ENCODE measurements at regions not wholly inside any gene's neighbourhood (a gene's known extent, or its start where the extent isn't known, plus 50 kb on each side); places are given as distances from the start of the nearest gene placed in this dataset.

DNA sequence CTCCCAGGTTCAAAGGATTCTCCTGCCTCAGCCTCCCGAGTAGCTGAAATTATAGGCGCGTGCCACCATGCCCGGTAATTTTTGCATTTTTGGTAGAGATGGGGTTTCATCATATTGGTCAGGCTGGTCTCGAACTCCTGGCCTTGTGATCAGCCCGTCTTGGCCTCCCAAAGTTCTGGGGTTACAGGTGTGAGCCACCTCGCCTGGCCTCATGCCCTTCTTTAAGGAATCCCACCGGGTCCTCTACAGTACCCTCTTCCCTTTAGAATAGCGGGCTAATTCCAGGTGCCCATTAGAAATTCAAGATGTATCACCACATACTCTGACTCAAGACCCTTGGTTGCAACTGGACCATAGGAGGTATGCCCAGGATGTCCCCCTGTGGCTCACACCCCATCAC is 74.2 kb upstream of the ZNF536 start:
- H3K4me1 ChIP-seq (ENCODE audit: control insufficient read depth, insufficient read depth, low read length), result no peaks in the 10 kb centered on the region
- no peak overlapping the region for H3K9ac ChIP-seq (ENCODE audit: control insufficient read depth, insufficient read depth, low read length)
- H3K36me3 ChIP-seq (ENCODE audit: control insufficient read depth in 2 of 2, insufficient read depth in 2 of 2, low read length in 1 of 2), result no peaks in the 10 kb centered on the region
- POLR2A ChIA-PET, result no interaction called here
- H3K9me3 ChIP-seq (replicated peaks; ENCODE audit: control insufficient read depth, insufficient read depth, low read length), result no peaks in the 10 kb centered on the region
- ATAC-seq (no peak), DNase-seq (ENCODE audit: low read depth, low spot score) (no peak), FAIRE-seq (no peak)
- CTCF ChIA-PET, result no interaction called here
- in situ Hi-C loops (cut with MboI), result no loop called here
- no peak overlapping the region for H3K4me2 ChIP-seq (ENCODE audit: control insufficient read depth, insufficient read depth)
- 28% methylated on average over 9 of the region's 9 CpGs for WGBS (ENCODE audit: insufficient coverage, insufficient replicate concordance, low lambda C conversion rate, missing lambda C conversion rate)
- SMC1A ChIA-PET (ENCODE audit: uncharacterized antibody, unreplicated experiment), result no interaction called here
- intact Hi-C loops (cut with micrococcal nuclease; ENCODE audit: unreplicated experiment), result no loop called here
- RAD21 ChIA-PET (ENCODE audit: unreplicated experiment), result no interaction called here
- BruUV-seq (replicated peaks), result no TSS peak
- no peaks in the 10 kb centered on the region for H3K27me3 ChIP-seq (replicated peaks in 1 of 2; ENCODE audit: control insufficient read depth in 2 of 2, insufficient read depth in 2 of 2, low read length in 1 of 2)
- no peak overlapping the region for H3K27ac ChIP-seq (ENCODE audit: control insufficient read depth, insufficient read depth)
- H3K4me3 ChIP-seq, result no peak overlapping the region
- H2AFZ ChIP-seq (ENCODE audit: control insufficient read depth, low read depth, low read length), result no peak overlapping the region
- no peaks in the 10 kb centered on the region for H3K79me2 ChIP-seq (ENCODE audit: control insufficient read depth, insufficient read depth, low read length)
- H4K20me1 ChIP-seq (ENCODE audit: control insufficient read depth, insufficient read depth), result no peaks in the 10 kb centered on the region
- TF ChIP-seq SP1 (IDR thresholded peaks at IDR 0.05; ENCODE audit: low read depth, low read length) (no peak), RAD21 (IDR thresholded peaks at IDR 0.05; ENCODE audit: insufficient read depth, low read depth, low read length) (no peak), HDGF (IDR thresholded peaks at IDR 0.05) (no peak), IRF4 (IDR thresholded peaks at IDR 0.05; ENCODE audit: low read depth, low read length) (no peak), SUZ12 (IDR thresholded peaks at IDR 0.05; ENCODE audit: unreplicated experiment) (no peak), BHLHE40 (IDR thresholded peaks at IDR 0.05; ENCODE audit: borderline replicate concordance in 1 of 2, low read depth in 2 of 2, low read length in 1 of 2) (no peak), SIX5 (IDR thresholded peaks at IDR 0.05; ENCODE audit: low read depth, low read length, severe bottlenecking) (no peak), WRNIP1 (IDR thresholded peaks at IDR 0.05; ENCODE audit: borderline replicate concordance, low read depth, low read length) (no peak), SMARCA5 (IDR thresholded peaks at IDR 0.05) (no peak), JUNB (IDR thresholded peaks at IDR 0.05) (no peak), HCFC1 (IDR thresholded peaks at IDR 0.05; ENCODE audit: low read length) (no peak), MTA2 (IDR thresholded peaks at IDR 0.05; ENCODE audit: low read depth) (no peak)
- TF ChIP-seq, protein P1, sequence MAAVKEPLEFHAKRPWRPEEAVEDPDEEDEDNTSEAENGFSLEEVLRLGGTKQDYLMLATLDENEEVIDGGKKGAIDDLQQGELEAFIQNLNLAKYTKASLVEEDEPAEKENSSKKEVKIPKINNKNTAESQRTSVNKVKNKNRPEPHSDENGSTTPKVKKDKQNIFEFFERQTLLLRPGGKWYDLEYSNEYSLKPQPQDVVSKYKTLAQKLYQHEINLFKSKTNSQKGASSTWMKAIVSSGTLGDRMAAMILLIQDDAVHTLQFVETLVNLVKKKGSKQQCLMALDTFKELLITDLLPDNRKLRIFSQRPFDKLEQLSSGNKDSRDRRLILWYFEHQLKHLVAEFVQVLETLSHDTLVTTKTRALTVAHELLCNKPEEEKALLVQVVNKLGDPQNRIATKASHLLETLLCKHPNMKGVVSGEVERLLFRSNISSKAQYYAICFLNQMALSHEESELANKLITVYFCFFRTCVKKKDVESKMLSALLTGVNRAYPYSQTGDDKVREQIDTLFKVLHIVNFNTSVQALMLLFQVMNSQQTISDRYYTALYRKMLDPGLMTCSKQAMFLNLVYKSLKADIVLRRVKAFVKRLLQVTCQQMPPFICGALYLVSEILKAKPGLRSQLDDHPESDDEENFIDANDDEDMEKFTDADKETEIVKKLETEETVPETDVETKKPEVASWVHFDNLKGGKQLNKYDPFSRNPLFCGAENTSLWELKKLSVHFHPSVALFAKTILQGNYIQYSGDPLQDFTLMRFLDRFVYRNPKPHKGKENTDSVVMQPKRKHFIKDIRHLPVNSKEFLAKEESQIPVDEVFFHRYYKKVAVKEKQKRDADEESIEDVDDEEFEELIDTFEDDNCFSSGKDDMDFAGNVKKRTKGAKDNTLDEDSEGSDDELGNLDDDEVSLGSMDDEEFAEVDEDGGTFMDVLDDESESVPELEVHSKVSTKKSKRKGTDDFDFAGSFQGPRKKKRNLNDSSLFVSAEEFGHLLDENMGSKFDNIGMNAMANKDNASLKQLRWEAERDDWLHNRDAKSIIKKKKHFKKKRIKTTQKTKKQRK (IDR thresholded peaks at IDR 0.05; ENCODE audit: low read depth, low read length), result no peak
- TF ChIP-seq, protein P2, sequence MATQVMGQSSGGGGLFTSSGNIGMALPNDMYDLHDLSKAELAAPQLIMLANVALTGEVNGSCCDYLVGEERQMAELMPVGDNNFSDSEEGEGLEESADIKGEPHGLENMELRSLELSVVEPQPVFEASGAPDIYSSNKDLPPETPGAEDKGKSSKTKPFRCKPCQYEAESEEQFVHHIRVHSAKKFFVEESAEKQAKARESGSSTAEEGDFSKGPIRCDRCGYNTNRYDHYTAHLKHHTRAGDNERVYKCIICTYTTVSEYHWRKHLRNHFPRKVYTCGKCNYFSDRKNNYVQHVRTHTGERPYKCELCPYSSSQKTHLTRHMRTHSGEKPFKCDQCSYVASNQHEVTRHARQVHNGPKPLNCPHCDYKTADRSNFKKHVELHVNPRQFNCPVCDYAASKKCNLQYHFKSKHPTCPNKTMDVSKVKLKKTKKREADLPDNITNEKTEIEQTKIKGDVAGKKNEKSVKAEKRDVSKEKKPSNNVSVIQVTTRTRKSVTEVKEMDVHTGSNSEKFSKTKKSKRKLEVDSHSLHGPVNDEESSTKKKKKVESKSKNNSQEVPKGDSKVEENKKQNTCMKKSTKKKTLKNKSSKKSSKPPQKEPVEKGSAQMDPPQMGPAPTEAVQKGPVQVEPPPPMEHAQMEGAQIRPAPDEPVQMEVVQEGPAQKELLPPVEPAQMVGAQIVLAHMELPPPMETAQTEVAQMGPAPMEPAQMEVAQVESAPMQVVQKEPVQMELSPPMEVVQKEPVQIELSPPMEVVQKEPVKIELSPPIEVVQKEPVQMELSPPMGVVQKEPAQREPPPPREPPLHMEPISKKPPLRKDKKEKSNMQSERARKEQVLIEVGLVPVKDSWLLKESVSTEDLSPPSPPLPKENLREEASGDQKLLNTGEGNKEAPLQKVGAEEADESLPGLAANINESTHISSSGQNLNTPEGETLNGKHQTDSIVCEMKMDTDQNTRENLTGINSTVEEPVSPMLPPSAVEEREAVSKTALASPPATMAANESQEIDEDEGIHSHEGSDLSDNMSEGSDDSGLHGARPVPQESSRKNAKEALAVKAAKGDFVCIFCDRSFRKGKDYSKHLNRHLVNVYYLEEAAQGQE (IDR thresholded peaks at IDR 0.05; ENCODE audit: low read depth, low read length), result no peak
- TF ChIP-seq, protein P3, sequence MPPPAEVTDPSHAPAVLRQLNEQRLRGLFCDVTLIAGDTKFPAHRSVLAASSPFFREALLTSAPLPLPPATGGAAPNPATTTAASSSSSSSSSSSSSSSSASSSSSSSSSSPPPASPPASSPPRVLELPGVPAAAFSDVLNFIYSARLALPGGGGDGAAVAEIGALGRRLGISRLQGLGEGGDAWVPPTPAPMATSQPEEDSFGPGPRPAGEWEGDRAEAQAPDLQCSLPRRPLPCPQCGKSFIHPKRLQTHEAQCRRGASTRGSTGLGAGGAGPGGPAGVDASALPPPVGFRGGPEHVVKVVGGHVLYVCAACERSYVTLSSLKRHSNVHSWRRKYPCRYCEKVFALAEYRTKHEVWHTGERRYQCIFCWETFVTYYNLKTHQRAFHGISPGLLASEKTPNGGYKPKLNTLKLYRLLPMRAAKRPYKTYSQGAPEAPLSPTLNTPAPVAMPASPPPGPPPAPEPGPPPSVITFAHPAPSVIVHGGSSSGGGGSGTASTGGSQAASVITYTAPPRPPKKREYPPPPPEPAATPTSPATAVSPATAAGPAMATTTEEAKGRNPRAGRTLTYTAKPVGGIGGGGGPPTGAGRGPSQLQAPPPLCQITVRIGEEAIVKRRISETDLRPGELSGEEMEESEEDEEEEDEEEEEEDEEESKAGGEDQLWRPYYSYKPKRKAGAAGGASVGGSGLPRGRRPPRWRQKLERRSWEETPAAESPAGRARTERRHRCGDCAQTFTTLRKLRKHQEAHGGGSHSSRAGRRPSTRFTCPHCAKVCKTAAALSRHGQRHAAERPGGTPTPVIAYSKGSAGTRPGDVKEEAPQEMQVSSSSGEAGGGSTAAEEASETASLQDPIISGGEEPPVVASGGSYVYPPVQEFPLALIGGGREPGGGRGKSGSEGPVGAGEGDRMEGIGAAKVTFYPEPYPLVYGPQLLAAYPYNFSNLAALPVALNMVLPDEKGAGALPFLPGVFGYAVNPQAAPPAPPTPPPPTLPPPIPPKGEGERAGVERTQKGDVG (CRISPR knock-in tag; IDR thresholded peaks at IDR 0.05), result no peak
- TF ChIP-seq, protein P4, sequence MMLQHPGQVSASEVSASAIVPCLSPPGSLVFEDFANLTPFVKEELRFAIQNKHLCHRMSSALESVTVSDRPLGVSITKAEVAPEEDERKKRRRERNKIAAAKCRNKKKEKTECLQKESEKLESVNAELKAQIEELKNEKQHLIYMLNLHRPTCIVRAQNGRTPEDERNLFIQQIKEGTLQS (IDR thresholded peaks at IDR 0.05; ENCODE audit: borderline replicate concordance, extremely low read depth, low read depth, low read length), result no peak
